ENCODE measurements at regions not wholly inside any gene's neighbourhood (a gene's known extent, or its start where the extent isn't known, plus 50 kb on each side); places are given as distances from the start of the nearest gene placed in this dataset.

DNA sequence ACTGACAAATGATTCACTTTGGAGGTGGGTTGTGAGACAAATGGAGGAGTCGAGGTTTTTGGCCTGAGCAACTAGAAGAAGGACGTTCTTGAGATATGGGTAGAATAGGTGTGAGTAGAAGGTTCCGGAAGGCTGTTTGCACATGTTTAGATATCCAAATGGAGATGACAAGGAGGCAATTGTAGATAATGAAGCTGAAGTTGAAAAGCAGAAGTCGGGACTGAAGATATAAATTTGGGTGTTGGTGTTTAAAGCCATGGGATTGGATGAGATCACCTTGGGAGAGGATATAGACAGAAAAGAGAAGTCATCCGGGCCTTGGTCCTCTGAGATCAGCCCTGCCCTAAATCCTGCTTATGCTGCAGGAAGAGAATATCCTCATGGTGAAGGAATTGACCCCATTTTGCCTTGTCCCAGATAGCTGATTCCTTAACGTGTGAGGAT lies 75.5 kb upstream of the CD44 start:
- H3K4me3 ChIP-seq (ENCODE audit: low read length): no peak overlapping the region
- no peak for TF ChIP-seq EZH2 (IDR thresholded peaks at IDR 0.05; ENCODE audit: low read length, unreplicated experiment)
- TF ChIP-seq, protein P1, sequence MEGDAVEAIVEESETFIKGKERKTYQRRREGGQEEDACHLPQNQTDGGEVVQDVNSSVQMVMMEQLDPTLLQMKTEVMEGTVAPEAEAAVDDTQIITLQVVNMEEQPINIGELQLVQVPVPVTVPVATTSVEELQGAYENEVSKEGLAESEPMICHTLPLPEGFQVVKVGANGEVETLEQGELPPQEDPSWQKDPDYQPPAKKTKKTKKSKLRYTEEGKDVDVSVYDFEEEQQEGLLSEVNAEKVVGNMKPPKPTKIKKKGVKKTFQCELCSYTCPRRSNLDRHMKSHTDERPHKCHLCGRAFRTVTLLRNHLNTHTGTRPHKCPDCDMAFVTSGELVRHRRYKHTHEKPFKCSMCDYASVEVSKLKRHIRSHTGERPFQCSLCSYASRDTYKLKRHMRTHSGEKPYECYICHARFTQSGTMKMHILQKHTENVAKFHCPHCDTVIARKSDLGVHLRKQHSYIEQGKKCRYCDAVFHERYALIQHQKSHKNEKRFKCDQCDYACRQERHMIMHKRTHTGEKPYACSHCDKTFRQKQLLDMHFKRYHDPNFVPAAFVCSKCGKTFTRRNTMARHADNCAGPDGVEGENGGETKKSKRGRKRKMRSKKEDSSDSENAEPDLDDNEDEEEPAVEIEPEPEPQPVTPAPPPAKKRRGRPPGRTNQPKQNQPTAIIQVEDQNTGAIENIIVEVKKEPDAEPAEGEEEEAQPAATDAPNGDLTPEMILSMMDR (conservative IDR thresholded peaks at IDR 0.05; ENCODE audit: low read depth, low read length): no peak
- TF ChIP-seq EZH2phosphoT487 (IDR thresholded peaks at IDR 0.05; ENCODE audit: borderline replicate concordance, low read length): no peak
- no peaks in the 10 kb centered on the region for H3K36me3 ChIP-seq (ENCODE audit: low read depth, low read length)
- H3K9me3 ChIP-seq (ENCODE audit: low read length): no peaks in the 10 kb centered on the region
- ChIA-PET CTCF (no interaction called here), POLR2A (ENCODE audit: unreplicated experiment) (interaction anchor here (0.6 kb wide), 1 partner anchor 10 kb away, joined by 5 read pairs; no protein-coding TSS in a partner anchor)
- H3K4me2 ChIP-seq (ENCODE audit: low read length): no peak overlapping the region
- no peak for ATAC-seq
- no peaks in the 10 kb centered on the region for H4K20me1 ChIP-seq (ENCODE audit: low read length)
- no peak overlapping the region for H3K27ac ChIP-seq (ENCODE audit: low read length)
- intact Hi-C loops (cut with micrococcal nuclease): no loop called here
- no peaks in the 10 kb centered on the region for H3K79me2 ChIP-seq (ENCODE audit: low read length)
- H3K9me2 ChIP-seq (replicated peaks; ENCODE audit: low read length): no peaks in the 10 kb centered on the region; the same call in 1 of the 2 replicates
- no peak overlapping the region for H3K9ac ChIP-seq (ENCODE audit: low read length)
- no TSS peak for BruUV-seq (replicated peaks)
- no peaks in the 10 kb centered on the region for H3F3A ChIP-seq (ENCODE audit: low read length, unreplicated experiment)
- H2AFZ ChIP-seq (ENCODE audit: low read length): no peak overlapping the region
- peaks cover 14% of the 10 kb centered on the region for H3K4me1 ChIP-seq (ENCODE audit: insufficient read depth, low read length)
- H3K27me3 ChIP-seq (ENCODE audit: low read length): no peaks in the 10 kb centered on the region
- DNase-seq: no peak

DNA sequence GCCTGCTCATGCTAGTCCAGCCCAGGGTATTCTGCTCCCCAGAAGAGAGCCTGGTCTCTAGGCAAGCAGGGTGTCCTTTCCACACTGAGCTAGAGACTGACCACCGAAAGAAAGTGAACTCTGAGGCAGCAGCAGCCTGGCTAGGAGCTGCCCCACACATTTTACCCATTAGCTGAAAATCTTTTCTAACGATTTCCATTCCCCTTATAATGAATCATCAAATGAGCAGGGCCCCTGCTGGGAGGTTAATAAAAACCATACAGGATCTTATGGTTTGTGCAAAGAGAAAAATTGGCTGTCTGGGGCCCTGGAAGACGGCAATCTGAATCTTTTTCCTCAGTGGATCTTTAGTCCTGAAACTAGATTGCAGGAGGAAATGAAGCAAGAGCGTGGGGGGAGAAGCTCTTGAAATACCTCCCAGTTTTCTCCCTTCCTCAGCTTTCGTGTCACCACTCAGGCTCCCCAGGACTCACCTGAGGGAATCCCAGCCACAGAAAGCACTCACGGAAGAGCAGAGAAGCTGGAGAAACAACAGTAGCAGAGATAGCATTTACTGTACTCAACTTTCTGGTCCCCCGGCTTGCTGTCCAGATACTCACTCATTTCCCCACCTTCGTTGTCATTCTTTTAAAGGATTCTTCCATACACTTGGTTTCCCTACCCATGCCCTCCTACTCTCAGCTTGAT lies 74.7 kb upstream of the CD44 start:
- no TSS peak for BruUV-seq (replicated peaks)
- ATAC-seq: no peak
- Histone ChIP-seq H2AFZ (ENCODE audit: low read length) (no peak overlapping the region), H3K9ac (ENCODE audit: low read length) (no peak overlapping the region), H4K20me1 (ENCODE audit: low read length) (no peaks in the 10 kb centered on the region), H3K36me3 (ENCODE audit: low read depth, low read length) (no peaks in the 10 kb centered on the region), H3K79me2 (ENCODE audit: low read length) (no peaks in the 10 kb centered on the region), H3K4me1 (ENCODE audit: insufficient read depth, low read length) (peaks cover 14% of the 10 kb centered on the region), H3K4me2 (ENCODE audit: low read length) (no peak overlapping the region), H3K27me3 (ENCODE audit: low read length) (no peaks in the 10 kb centered on the region), H3F3A (ENCODE audit: low read length, unreplicated experiment) (no peaks in the 10 kb centered on the region), H3K9me3 (ENCODE audit: low read length) (no peaks in the 10 kb centered on the region), H3K4me3 (ENCODE audit: low read length) (no peak overlapping the region), H3K9me2 (replicated peaks; ENCODE audit: low read length) (no peaks in the 10 kb centered on the region; the same call in 1 of the 2 replicates), H3K27ac (ENCODE audit: low read length) (no peak overlapping the region)
- intact Hi-C loops (cut with micrococcal nuclease): no loop called here
- TF ChIP-seq EZH2phosphoT487 (IDR thresholded peaks at IDR 0.05; ENCODE audit: borderline replicate concordance, low read length) (no peak), EZH2 (IDR thresholded peaks at IDR 0.05; ENCODE audit: low read length, unreplicated experiment) (no peak)
- TF ChIP-seq, protein P1 (conservative IDR thresholded peaks at IDR 0.05; ENCODE audit: low read depth, low read length): no peak
- ChIA-PET CTCF (no interaction called here), POLR2A (ENCODE audit: unreplicated experiment) (interaction anchor here (0.6 kb wide), 1 partner anchor 9 kb away, joined by 5 read pairs; no protein-coding TSS in a partner anchor)
- no peak for DNase-seq

DNA sequence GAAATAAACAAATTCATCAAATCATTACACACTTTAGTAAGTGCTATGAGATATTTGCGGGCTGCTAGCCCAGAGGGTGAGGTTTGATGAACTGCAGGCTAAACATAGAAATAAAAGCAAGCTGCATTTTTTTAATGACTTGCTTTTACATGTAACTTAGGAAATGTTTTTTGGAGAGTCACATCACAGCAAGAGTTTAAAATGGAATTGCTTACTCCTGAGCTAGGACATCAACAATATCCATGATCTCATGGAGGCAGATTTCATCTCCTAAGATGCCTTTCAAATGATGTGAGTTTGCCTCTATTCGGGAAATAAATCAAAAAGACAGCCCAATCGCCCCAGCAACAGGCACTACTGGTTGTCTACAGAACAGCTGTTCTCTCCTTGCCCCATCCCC lies 73.4 kb upstream of the CD44 start:
- no peaks in the 10 kb centered on the region for H3F3A ChIP-seq (ENCODE audit: low read length, unreplicated experiment)
- H3K9me2 ChIP-seq (replicated peaks; ENCODE audit: low read length): no peaks in the 10 kb centered on the region; the same call in 1 of the 2 replicates
- no peak overlapping the region for H3K4me3 ChIP-seq (ENCODE audit: low read length)
- no peak for ATAC-seq
- POLR2A ChIA-PET (ENCODE audit: unreplicated experiment): no interaction called here
- intact Hi-C loops (cut with micrococcal nuclease): no loop called here
- DNase-seq: no peak
- H2AFZ ChIP-seq (ENCODE audit: low read length): no peak overlapping the region
- H4K20me1 ChIP-seq (ENCODE audit: low read length): no peaks in the 10 kb centered on the region
- no peaks in the 10 kb centered on the region for H3K79me2 ChIP-seq (ENCODE audit: low read length)
- TF ChIP-seq, protein P1 (conservative IDR thresholded peaks at IDR 0.05; ENCODE audit: low read depth, low read length): no peak
- TF ChIP-seq EZH2phosphoT487 (IDR thresholded peaks at IDR 0.05; ENCODE audit: borderline replicate concordance, low read length) (no peak), EZH2 (IDR thresholded peaks at IDR 0.05; ENCODE audit: low read length, unreplicated experiment) (no peak)
- no peak overlapping the region for H3K27ac ChIP-seq (ENCODE audit: low read length)
- no peaks in the 10 kb centered on the region for H3K27me3 ChIP-seq (ENCODE audit: low read length)
- no peaks in the 10 kb centered on the region for H3K36me3 ChIP-seq (ENCODE audit: low read depth, low read length)
- H3K9me3 ChIP-seq (ENCODE audit: low read length): peaks cover 9% of the 10 kb centered on the region; the same call in 1 of the 2 replicates
- no peak overlapping the region for H3K9ac ChIP-seq (ENCODE audit: low read length)
- H3K4me2 ChIP-seq (ENCODE audit: low read length): no peak overlapping the region
- CTCF ChIA-PET: interaction anchor here (0.6 kb wide), 1 partner anchor 21 kb away, joined by 3 read pairs; no protein-coding TSS in a partner anchor
- peaks cover 14% of the 10 kb centered on the region for H3K4me1 ChIP-seq (ENCODE audit: insufficient read depth, low read length)
- BruUV-seq (replicated peaks): no TSS peak

All from PC-3 (cell line).